Endothelial cell of hepatic sinusoid (primary cell): ENCODE measurements at regions not wholly inside any gene's neighbourhood (a gene's known extent, or its start where the extent isn't known, plus 50 kb on each side); places are given as distances from the start of the nearest gene placed in this dataset.

Experiments used
- in situ Hi-C: cut with HindIII; loops from 2 replicates; pipeline ENCODE4 v1.10.0; 2017; ENCODE audit warnings: low sequenced_read_pairs

GRCh38 chr20:40591536-40591935 lies 97.5 kb downstream of the MAFB start:
- in situ Hi-C loops = no loop called here

DNA sequence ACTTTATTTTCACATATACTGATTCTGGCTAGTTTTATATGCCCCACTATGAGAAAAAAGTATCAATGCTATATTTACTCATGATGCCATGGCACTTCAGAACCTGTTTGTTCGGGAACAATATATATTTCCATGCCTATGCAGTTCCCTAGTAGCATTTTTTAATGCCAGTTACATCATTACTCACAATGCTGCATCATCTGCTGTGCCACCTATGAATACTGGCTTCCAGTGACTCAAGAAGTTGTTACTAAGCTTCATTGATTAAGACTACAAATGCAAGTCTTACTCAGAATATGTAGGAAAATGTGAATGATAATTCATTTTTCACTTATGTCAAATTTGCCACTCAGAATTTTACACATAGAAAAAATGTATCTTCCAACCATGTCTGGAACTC lies 97.9 kb downstream of the MAFB start:
- in situ Hi-C loops = no loop called here

- in situ Hi-C loops = no loop called here
These were observed 99.5 kb downstream of the MAFB start for GRCh38 chr20:40589581-40589980.

- in situ Hi-C loops = no loop called here
These were observed 100.1 kb downstream of the MAFB start for GRCh38 chr20:40588891-40589290.

- in situ Hi-C loops = no loop called here
These were observed 102.0 kb downstream of the MAFB start for GRCh38 chr20:40587038-40587437.

GRCh38 chr20:40584130-40584809 lies 104.8 kb downstream of the MAFB start:
- in situ Hi-C loops = no loop called here

DNA sequence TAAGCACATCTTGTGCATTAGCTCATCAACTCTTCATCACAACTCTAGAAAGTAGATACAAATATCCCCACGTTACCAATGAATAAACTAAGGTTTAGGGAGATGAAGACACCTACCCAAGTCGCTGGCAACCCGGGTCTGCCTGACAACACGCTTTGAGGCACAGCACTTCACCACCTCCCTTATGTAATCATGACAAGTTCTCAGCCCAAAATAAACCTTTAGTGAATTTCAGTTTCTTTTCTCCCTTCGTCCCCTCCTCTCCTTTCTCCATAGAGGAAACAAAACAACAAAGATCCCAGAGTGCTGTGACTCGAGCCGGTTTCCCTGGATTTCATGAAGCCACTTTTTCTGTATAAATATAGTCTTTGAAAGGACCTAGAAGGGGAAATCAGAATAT lies 105.4 kb downstream of the MAFB start:
- in situ Hi-C loops = no loop called here

- in situ Hi-C loops = no loop called here
These were observed 105.8 kb downstream of the MAFB start for GRCh38 chr20:40583205-40583604.

GRCh38 chr20:40582531-40582930 lies 106.5 kb downstream of the MAFB start:
- in situ Hi-C loops = no loop called here

- in situ Hi-C loops = no loop called here
These were observed 109.3 kb downstream of the MAFB start for GRCh38 chr20:40579701-40580100.

- in situ Hi-C loops = no loop called here
These were observed 110.1 kb downstream of the MAFB start for GRCh38 chr20:40578961-40579360.

GRCh38 chr20:40575851-40576250 lies 113.2 kb downstream of the MAFB start:
- in situ Hi-C loops = no loop called here

- in situ Hi-C loops = loop anchor here (5.0 kb wide), 1 partner anchor 80 kb away; no protein-coding TSS in a partner anchor
These were observed 116.8 kb downstream of the MAFB start for GRCh38 chr20:40572251-40572650.

- in situ Hi-C loops = loop anchor here (5.0 kb wide), 1 partner anchor 81 kb away; no protein-coding TSS in a partner anchor
These were observed 117.4 kb downstream of the MAFB start for GRCh38 chr20:40571639-40572038.

GRCh38 chr20:40568200-40568599 lies 120.8 kb downstream of the MAFB start:
- in situ Hi-C loops = no loop called here

DNA sequence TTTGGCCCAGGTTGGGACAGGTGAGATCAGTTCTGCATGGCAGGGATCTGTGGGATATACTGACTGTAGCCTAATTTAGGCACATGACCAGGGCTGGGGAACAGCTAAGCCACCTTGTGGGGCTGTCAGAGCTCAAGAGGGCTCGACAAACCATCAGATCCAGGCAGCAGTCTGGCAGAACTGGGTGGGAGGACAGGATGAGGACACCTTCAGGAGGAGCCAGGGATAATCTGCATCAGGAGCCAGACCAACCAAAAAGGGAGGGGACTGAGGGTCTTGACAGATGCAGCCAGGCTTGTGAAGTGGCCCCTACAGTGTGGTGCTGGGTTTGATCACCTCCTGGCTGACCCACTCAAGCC lies 123.4 kb downstream of the MAFB start:
- in situ Hi-C loops = no loop called here

DNA sequence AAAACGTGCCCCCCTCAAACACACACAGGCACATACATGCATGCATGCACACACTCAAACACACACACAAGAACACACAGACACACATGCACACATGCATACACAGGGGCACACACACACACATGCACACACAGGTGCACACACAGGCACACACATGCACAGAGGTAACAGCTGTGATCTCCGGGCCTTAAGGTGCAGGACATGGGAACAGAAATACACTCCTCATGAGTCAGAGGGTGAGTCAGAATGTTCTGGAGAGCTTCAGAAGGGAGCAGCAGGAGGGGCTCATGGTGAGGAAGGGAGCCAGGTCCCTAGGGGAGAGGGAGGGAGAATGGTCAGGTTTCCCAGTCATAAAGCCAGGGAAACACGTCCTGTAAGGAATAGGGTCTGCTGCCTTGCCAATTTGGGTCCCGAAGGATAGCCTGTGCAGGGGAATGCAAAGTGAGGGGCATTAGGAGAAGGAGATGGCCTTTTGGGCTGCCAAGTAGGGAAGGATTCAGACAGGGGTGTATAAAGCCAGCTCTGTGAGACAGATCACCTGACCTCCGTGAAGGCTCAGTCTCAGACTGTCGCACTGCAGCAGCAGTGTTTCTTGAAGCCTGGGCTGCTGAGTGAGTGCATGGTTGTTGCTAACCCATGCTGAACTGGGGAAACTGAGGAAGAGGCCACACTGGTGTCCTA lies 123.9 kb downstream of the MAFB start:
- in situ Hi-C loops = no loop called here

DNA sequence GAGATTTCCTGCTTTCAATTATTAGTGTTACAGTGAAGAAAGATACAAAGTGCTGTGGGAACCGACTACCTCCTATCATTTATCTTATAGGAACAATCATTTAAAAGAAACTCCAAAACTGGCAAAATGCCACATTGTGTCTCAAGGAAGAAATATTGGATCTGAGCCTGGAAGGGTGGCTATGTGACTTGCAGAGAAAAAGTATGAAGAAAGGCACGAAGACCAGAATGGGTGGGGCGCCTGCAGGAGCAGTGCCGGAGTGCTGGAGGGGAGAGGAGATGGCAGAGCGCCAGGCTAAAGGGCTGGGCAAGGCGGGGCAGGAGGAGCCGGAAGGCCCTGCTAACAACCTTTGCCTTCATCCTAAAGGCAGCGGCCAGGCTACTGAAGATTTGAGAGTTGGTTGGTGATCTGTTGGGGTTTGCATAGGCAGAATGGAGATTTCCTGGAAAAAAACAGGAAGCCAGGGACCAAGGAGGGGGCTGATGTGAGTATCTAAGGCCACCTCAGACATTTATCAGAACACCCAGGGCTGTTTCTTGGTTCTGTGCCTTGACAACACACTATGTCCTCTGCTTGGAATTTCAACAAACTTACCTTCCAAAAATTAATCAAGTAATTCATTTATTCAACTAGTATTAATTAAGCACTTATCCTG lies 125.6 kb downstream of the MAFB start:
- in situ Hi-C loops = no loop called here

GRCh38 chr20:40562031-40562430 lies 127.0 kb downstream of the MAFB start:
- in situ Hi-C loops = no loop called here

- in situ Hi-C loops = no loop called here
These were observed 127.8 kb downstream of the MAFB start for GRCh38 chr20:40561187-40561586.

GRCh38 chr20:40558212-40558611 lies 130.8 kb downstream of the MAFB start:
- in situ Hi-C loops = no loop called here

DNA sequence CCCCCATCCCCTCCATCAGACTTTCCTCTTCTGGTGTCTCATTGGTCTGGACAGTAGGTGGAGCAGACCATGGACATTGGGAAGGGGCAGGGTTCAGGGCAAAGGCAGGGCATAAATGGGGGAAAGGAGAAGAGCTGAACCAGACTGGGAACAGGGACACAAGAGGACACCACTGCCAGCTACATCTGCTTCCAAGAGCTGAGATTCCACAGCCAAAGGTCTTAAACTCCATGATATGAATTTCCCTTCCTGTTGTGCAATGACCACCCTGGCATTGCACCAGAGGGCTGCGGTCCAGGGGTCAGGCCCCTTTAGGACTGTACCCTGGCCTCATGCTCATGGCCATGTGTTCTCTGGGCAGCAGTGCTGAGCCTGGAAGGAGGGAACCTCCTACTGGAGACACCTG lies 137.9 kb downstream of the MAFB start:
- in situ Hi-C loops = no loop called here
